ENCODE measurements at regions not wholly inside any gene's neighbourhood (a gene's known extent, or its start where the extent isn't known, plus 50 kb on each side); places are given as distances from the start of the nearest gene placed in this dataset.

- TF ChIP-seq, protein P1, sequence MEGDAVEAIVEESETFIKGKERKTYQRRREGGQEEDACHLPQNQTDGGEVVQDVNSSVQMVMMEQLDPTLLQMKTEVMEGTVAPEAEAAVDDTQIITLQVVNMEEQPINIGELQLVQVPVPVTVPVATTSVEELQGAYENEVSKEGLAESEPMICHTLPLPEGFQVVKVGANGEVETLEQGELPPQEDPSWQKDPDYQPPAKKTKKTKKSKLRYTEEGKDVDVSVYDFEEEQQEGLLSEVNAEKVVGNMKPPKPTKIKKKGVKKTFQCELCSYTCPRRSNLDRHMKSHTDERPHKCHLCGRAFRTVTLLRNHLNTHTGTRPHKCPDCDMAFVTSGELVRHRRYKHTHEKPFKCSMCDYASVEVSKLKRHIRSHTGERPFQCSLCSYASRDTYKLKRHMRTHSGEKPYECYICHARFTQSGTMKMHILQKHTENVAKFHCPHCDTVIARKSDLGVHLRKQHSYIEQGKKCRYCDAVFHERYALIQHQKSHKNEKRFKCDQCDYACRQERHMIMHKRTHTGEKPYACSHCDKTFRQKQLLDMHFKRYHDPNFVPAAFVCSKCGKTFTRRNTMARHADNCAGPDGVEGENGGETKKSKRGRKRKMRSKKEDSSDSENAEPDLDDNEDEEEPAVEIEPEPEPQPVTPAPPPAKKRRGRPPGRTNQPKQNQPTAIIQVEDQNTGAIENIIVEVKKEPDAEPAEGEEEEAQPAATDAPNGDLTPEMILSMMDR (conservative IDR thresholded peaks at IDR 0.05; ENCODE audit: low read depth, low read length) = no peak
- TF ChIP-seq BHLHE40 (IDR thresholded peaks at IDR 0.05; ENCODE audit: low read depth, low read length) = no peak
Measured at GRCh38 chr16:55019419-55020131, 88.9 kb downstream of the IRX5 start.

All from IMR-90 (cell line).